SK-N-SH (cell line): ENCODE measurements at regions not wholly inside any gene's neighbourhood (a gene's known extent, or its start where the extent isn't known, plus 50 kb on each side); places are given as distances from the start of the nearest gene placed in this dataset.

Experiments used
- GABPA ChIP-seq: IDR thresholded peaks from 2 replicates; pipeline ENCODE4 v1.4.0; 2012; ENCODE audit warnings: low read depth, mild to moderate bottlenecking
- RFX5 ChIP-seq: IDR thresholded peaks from 2 replicates; pipeline ENCODE4 v1.6.1; 2012; ENCODE audit warnings: mild to moderate bottlenecking, improper control_type of control experiment, low read length
- TEAD4 ChIP-seq: IDR thresholded peaks from 2 replicates; pipeline ENCODE4 v1.4.0; 2012; ENCODE audit warnings: mild to moderate bottlenecking, borderline replicate concordance; ENCODE audit not compliant: insufficient read depth
- TF ChIP-seq, protein P1 (sequence below): IDR thresholded peaks from 2 replicates; pipeline ENCODE4 v1.4.0; 2012; ENCODE audit warnings: low read depth
- TF ChIP-seq, protein P2 (sequence below): fragments of 200-600 bp; sonication (generic); IDR thresholded peaks from 2 replicates; pipeline ENCODE4 v1.6.1; 2017; ENCODE audit warnings: antibody characterized with exemption, mild to moderate bottlenecking, moderate library complexity

DNA sequence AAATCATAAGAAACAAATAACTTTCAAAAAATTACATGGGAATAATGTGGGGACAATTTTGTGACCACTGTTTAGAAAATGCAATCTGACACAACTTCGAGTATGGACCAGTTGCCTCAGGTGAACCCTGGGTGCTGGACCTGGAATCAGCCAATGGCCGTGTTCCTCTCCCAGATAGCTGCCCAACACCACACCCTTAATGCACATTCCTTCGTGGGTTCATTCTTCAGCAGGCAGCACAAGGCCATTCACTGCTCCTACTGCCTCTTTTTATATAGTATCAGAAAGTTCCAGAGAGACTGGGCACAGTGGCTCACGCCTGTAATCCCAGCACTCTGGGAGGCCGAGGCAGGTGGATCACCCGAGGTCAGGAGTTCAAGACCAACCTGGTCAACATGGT, 89.1 kb upstream of the PARD3 start:
- TF ChIP-seq, protein P1, sequence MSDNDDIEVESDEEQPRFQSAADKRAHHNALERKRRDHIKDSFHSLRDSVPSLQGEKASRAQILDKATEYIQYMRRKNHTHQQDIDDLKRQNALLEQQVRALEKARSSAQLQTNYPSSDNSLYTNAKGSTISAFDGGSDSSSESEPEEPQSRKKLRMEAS = no peak
- TF ChIP-seq, protein P2, sequence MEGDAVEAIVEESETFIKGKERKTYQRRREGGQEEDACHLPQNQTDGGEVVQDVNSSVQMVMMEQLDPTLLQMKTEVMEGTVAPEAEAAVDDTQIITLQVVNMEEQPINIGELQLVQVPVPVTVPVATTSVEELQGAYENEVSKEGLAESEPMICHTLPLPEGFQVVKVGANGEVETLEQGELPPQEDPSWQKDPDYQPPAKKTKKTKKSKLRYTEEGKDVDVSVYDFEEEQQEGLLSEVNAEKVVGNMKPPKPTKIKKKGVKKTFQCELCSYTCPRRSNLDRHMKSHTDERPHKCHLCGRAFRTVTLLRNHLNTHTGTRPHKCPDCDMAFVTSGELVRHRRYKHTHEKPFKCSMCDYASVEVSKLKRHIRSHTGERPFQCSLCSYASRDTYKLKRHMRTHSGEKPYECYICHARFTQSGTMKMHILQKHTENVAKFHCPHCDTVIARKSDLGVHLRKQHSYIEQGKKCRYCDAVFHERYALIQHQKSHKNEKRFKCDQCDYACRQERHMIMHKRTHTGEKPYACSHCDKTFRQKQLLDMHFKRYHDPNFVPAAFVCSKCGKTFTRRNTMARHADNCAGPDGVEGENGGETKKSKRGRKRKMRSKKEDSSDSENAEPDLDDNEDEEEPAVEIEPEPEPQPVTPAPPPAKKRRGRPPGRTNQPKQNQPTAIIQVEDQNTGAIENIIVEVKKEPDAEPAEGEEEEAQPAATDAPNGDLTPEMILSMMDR = no peak
- TF ChIP-seq GABPA (no peak), TEAD4 (no peak), RFX5 (no peak)
